Activated effector memory CD4-positive, alpha-beta T cell treated with anti-CD3 and anti-CD28 coated beads, Interleukin-2, amount 50 U/mL, for 16 hours (primary cell): ENCODE measurements at regions not wholly inside any gene's neighbourhood (a gene's known extent, or its start where the extent isn't known, plus 50 kb on each side); places are given as distances from the start of the nearest gene placed in this dataset.

Experiments
- DNase-seq: peaks from one replicate; pipeline ENCODE4 v3.0.0-alpha.2; 2020

GRCh38 chr10:36141856-36142560 lies 499.9 kb upstream of the FZD8 start:
- DNase-seq, result no peak

GRCh38 chr10:36129051-36129450 lies 487.0 kb upstream of the FZD8 start:
- DNase-seq, result no peak

GRCh38 chr10:36126076-36126475 lies 484.0 kb upstream of the FZD8 start:
- no peak for DNase-seq

GRCh38 chr10:36119455-36119854 lies 477.4 kb upstream of the FZD8 start:
- no peak for DNase-seq

GRCh38 chr10:36118314-36118713 lies 476.2 kb upstream of the FZD8 start:
- no peak for DNase-seq

- DNase-seq, result no peak
Measured at GRCh38 chr10:36117890-36118289, 475.8 kb upstream of the FZD8 start.

GRCh38 chr10:36117231-36117630 lies 475.1 kb upstream of the FZD8 start:
- DNase-seq, result no peak

- no peak for DNase-seq
Measured at GRCh38 chr10:36116731-36117130, 474.6 kb upstream of the FZD8 start.

- DNase-seq, result no peak
Measured at GRCh38 chr10:36116040-36116439, 473.9 kb upstream of the FZD8 start.

GRCh38 chr10:36115364-36115763 lies 473.3 kb upstream of the FZD8 start:
- DNase-seq, result no peak

- DNase-seq, result no peak
Measured at GRCh38 chr10:36114913-36115312, 472.8 kb upstream of the FZD8 start.

GRCh38 chr10:36114141-36114540 lies 472.0 kb upstream of the FZD8 start:
- no peak for DNase-seq

- no peak for DNase-seq
Measured at GRCh38 chr10:36111676-36112075, 469.6 kb upstream of the FZD8 start.

GRCh38 chr10:36110097-36110496 lies 468.0 kb upstream of the FZD8 start:
- DNase-seq, result no peak

- no peak for DNase-seq
Measured at GRCh38 chr10:36109399-36110023, 467.4 kb upstream of the FZD8 start.

GRCh38 chr10:36097696-36098095 lies 455.6 kb upstream of the FZD8 start:
- DNase-seq, result no peak

GRCh38 chr10:36096576-36096975 lies 454.5 kb upstream of the FZD8 start:
- no peak for DNase-seq

GRCh38 chr10:36094096-36094495 lies 452.0 kb upstream of the FZD8 start:
- DNase-seq, result no peak

- DNase-seq, result no peak
Measured at GRCh38 chr10:36092116-36092515, 450.0 kb upstream of the FZD8 start.

- no peak for DNase-seq
Measured at GRCh38 chr10:36091007-36091406, 448.9 kb upstream of the FZD8 start.

- no peak for DNase-seq
Measured at GRCh38 chr10:36089790-36090440, 447.8 kb upstream of the FZD8 start.

GRCh38 chr10:36087006-36088005 lies 445.2 kb upstream of the FZD8 start:
- DNase-seq, result no peak

GRCh38 chr10:36075196-36075595 lies 433.1 kb upstream of the FZD8 start:
- no peak for DNase-seq
